K562 (cell line): ENCODE measurements at regions not wholly inside any gene's neighbourhood (a gene's known extent, or its start where the extent isn't known, plus 50 kb on each side); places are given as distances from the start of the nearest gene placed in this dataset.

Experiments used
- ATAC-seq: fragments of 200-7000 bp; cut with Tn5 transposase; 3 replicates; pipeline ENCODE4 v1.9.1; 2020; ENCODE audit warnings: moderate library complexity
- BruUV-seq: library from RNA; stranded (reverse); fragments of 400-500 nt; replicated peaks from 2 replicates; lab custom pipeline; 2021; lab: Mats Ljungman, UMichigan
- CTCF ChIA-PET: fragments of 300-600 bp; formaldehyde crosslinking; extraction: SDS; loops from one replicate; lab custom pipeline; 2021; ENCODE audit warnings: low intra/inter-chr PET ratio; lab: Yijun Ruan, JAX
- POLR2A ChIA-PET: fragments of 300-600, 350-650 bp; sonication (Branson Sonifier 250); formaldehyde crosslinking; extraction: SDS; loops from one replicate; lab custom pipeline; 2021; ENCODE audit warnings: antibody characterized with exemption, inconsistent platforms; lab: Yijun Ruan, JAX
- DNase-seq, 4 experiments: peaks; one replicate each; pipeline versions ENCODE4 v3.0.0 to v3.0.0-alpha.2; 2011 to 2018; ENCODE audit warnings: low spot score in 3 of 4, mixed read lengths in 3 of 4; ENCODE audit errors: extremely low read depth in 1 of 4
- FAIRE-seq: peaks from 2 replicates; lab custom pipeline; 2011; peaks lifted over from hg19 to GRCh38; lab: Jason Lieb, UNC
- H2AFZ ChIP-seq: 2 replicates; pipeline ENCODE4 v1.6.0; 2011; ENCODE audit warnings: low read depth, low read length, control low read depth, inconsistent platforms
- H3K27ac ChIP-seq: fragments of 200-600 bp; 3 replicates; pipeline ENCODE4 v1.8.0; 2011; ENCODE audit warnings: low read depth, mild to moderate bottlenecking, control low read depth, inconsistent platforms, low read length, moderate library complexity, mixed read lengths; ENCODE audit errors: extremely low read depth
- H3K27me3 ChIP-seq, 2 experiments: fragments of 300-600 bp in 1 of 2; 2 replicates in 1 of 2; 3 replicates in 1 of 2; pipeline versions ENCODE4 v1.6.0 to v1.8.0; 2011; ENCODE audit warnings: inconsistent platforms in 2 of 2, low read length in 2 of 2, mild to moderate bottlenecking in 1 of 2, mixed read lengths in 1 of 2, moderate library complexity in 1 of 2; ENCODE audit not compliant: control insufficient read depth in 2 of 2, insufficient read depth in 2 of 2
- H3K36me3 ChIP-seq: fragments of 300-600 bp; 3 replicates; pipeline ENCODE4 v1.8.0; 2011; ENCODE audit warnings: mild to moderate bottlenecking, low read length, inconsistent platforms; ENCODE audit not compliant: control insufficient read depth, insufficient read depth
- H3K4me1 ChIP-seq, 2 experiments: fragments of 200-600 bp in 1 of 2; replicated peaks in 1 of 2; 2 replicates in 1 of 2; 3 replicates in 1 of 2; pipeline versions ENCODE4 v1.5.1 to v1.8.0; 2011; ENCODE audit warnings: inconsistent platforms in 2 of 2, low read length in 2 of 2, mild to moderate bottlenecking in 1 of 2, mixed read lengths in 1 of 2, moderate library complexity in 1 of 2; ENCODE audit not compliant: control insufficient read depth in 2 of 2, insufficient read depth in 2 of 2
- H3K4me2 ChIP-seq: 2 replicates; pipeline ENCODE4 v1.6.1; 2011; ENCODE audit warnings: low read length, control low read depth, inconsistent platforms, mixed read lengths; ENCODE audit not compliant: insufficient read depth
- H3K4me3 ChIP-seq: fragments of 200-600 bp; sonication (generic), shearing (Covaris generic); 2 replicates; pipeline ENCODE4 v1.5.1; 2016; ENCODE audit warnings: control low read depth, inconsistent platforms
- H3K79me2 ChIP-seq: fragments of 200-600 bp; 3 replicates; pipeline ENCODE4 v1.8.0; 2011; ENCODE audit warnings: low read length, inconsistent platforms; ENCODE audit not compliant: control insufficient read depth, insufficient read depth
- H3K9ac ChIP-seq, 2 experiments: 2 replicates each; pipeline versions ENCODE4 v1.6.0 to v1.6.1; 2011; ENCODE audit warnings: low read depth in 2 of 2, low read length in 2 of 2, control low read depth in 1 of 2, inconsistent platforms in 1 of 2, mild to moderate bottlenecking in 1 of 2, mixed read lengths in 1 of 2; ENCODE audit not compliant: insufficient read depth in 1 of 2
- H3K9me1 ChIP-seq: one replicate; pipeline ENCODE4 v1.6.0; 2011; ENCODE audit warnings: inconsistent platforms, mild to moderate bottlenecking, low read length, moderate library complexity; ENCODE audit not compliant: control insufficient read depth, insufficient read depth
- H3K9me3 ChIP-seq: replicated peaks from 2 replicates; pipeline ENCODE4 v1.5.1; 2011; ENCODE audit warnings: low read depth, low read length, inconsistent platforms; ENCODE audit not compliant: control insufficient read depth, insufficient read depth
- H4K20me1 ChIP-seq: replicated peaks from 2 replicates; pipeline ENCODE4 v1.6.1; 2011; ENCODE audit warnings: low read length, inconsistent platforms, mixed read lengths; ENCODE audit not compliant: control insufficient read depth, insufficient read depth
- ELK3 ChIP-seq: fragments of 450-650 bp; formaldehyde crosslinking; IDR thresholded peaks from 2 replicates; pipeline ENCODE4 v1.4.0; 2020; ENCODE audit warnings: mild to moderate bottlenecking
- ETV5 ChIP-seq: sonication (generic); formaldehyde crosslinking; IDR thresholded peaks from 2 replicates; pipeline ENCODE4 v1.4.0; 2020; ENCODE audit warnings: low read depth, mild to moderate bottlenecking, missing genetic modification reagents
- NFIC ChIP-seq: fragments of 450-650 bp; IDR thresholded peaks from 2 replicates; pipeline ENCODE4 v1.6.1; 2017; ENCODE audit warnings: mild to moderate bottlenecking, inconsistent platforms
- POLR2AphosphoS5 ChIP-seq: IDR thresholded peaks from 2 replicates; pipeline ENCODE4 v1.6.1; 2011; ENCODE audit warnings: mild to moderate bottlenecking, low read depth, low read length, moderate library complexity; ENCODE audit not compliant: control insufficient read depth, insufficient read depth
- STAT5A ChIP-seq: IDR thresholded peaks from 2 replicates; pipeline ENCODE4 v1.6.1; 2012; ENCODE audit warnings: low read length, inconsistent platforms, borderline replicate concordance
- XRCC3 ChIP-seq: fragments of 450-650 bp; IDR thresholded peaks from 2 replicates; pipeline ENCODE4 v1.6.1; 2017; ENCODE audit warnings: mild to moderate bottlenecking, moderate library complexity
- ZNF23 ChIP-seq: fragments of 250-450 bp; sonication (Bioruptor Pico); IDR thresholded peaks from 2 replicates; pipeline ENCODE4 v1.4.0; 2020; ENCODE audit warnings: mild to moderate bottlenecking
- ZNF398 ChIP-seq: fragments of 250-450 bp; sonication (Bioruptor Pico); IDR thresholded peaks from 2 replicates; pipeline ENCODE4 v1.8.0; 2021; ENCODE audit warnings: moderate library complexity, mild to moderate bottlenecking, inconsistent platforms
- WGBS: fragments of 100-300 bp; shearing (Covaris generic); methylation state at CpG from one replicate; pipeline ENCODE4 v1.1.6; 2016; ENCODE audit warnings: low coverage, mixed read lengths; ENCODE audit not compliant: insufficient coverage; ENCODE audit errors: missing lambda C conversion rate; 5-methylcytosine and 5-hydroxymethylcytosine counted together
- in situ Hi-C: fragments of 300-500 bp; cut with MboI; formaldehyde crosslinking; loops from 4 replicates; pipeline ENCODE4 v1.15.0; 2018; ENCODE audit warnings: inconsistent platforms, mixed read lengths
- intact Hi-C: fragments of 100-400 bp; cut with micrococcal nuclease; formaldehyde crosslinking; loops from 2 replicates; pipeline ENCODE4 v1.14.2; 2022

GRCh38 chr16:51637770-51638094 is 486.7 kb upstream of the SALL1 start:
- Histone ChIP-seq H3K4me3 (no peak overlapping the region), H3K36me3 (no peaks in the 10 kb centered on the region), H3K4me2 (no peak overlapping the region), H4K20me1 (no peaks in the 10 kb centered on the region), H3K4me1 (no peaks in the 10 kb centered on the region), H3K9ac (no peak overlapping the region), H3K79me2 (no peaks in the 10 kb centered on the region), H3K27ac (no peak overlapping the region), H3K27me3 (no peaks in the 10 kb centered on the region), H3K9me3 (no peaks in the 10 kb centered on the region), H2AFZ (no peak overlapping the region), H3K9me1 (no peaks in the 10 kb centered on the region)
- CTCF ChIA-PET: no interaction called here
- ATAC-seq (no peak), FAIRE-seq (no peak), DNase-seq (no peak)
- in situ Hi-C loops: no loop called here
- POLR2A ChIA-PET: no interaction called here
- 3% methylated on average over 8 of the region's 8 CpGs for WGBS
- no peak for TF ChIP-seq ELK3 (CRISPR knock-in tag)
- TF ChIP-seq POLR2AphosphoS5: no peak
- no peak for TF ChIP-seq XRCC3
- TF ChIP-seq ZNF398: no peak
- TF ChIP-seq ETV5: no peak
- TF ChIP-seq NFIC: no peak
- no peak for TF ChIP-seq STAT5A
- TF ChIP-seq ZNF23 (CRISPR knock-in tag): no peak
- BruUV-seq: no TSS peak
- intact Hi-C loops: no loop called here
